ENCODE measurements at regions not wholly inside any gene's neighbourhood (a gene's known extent, or its start where the extent isn't known, plus 50 kb on each side); places are given as distances from the start of the nearest gene placed in this dataset.

DNA sequence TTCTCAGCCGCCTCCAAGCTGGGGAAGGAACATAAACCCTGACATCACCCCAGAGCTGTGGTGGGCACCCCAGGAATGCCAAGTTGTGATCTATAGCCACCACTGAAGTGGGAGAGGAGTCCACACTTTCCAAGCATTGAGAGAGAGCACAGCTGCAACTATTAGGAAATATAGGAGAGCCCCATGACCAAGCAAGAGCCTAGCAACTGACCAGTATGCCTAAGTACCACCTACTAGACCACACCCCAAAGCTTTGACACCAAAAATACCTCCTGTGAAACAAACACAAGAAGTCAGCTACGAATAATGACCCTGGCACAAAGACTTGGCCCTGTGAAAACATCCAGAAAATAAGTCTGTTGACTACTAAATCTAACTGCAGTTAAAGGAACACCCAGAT is 804.1 kb upstream of the IGFBP3 start:
- TF ChIP-seq, protein P1, sequence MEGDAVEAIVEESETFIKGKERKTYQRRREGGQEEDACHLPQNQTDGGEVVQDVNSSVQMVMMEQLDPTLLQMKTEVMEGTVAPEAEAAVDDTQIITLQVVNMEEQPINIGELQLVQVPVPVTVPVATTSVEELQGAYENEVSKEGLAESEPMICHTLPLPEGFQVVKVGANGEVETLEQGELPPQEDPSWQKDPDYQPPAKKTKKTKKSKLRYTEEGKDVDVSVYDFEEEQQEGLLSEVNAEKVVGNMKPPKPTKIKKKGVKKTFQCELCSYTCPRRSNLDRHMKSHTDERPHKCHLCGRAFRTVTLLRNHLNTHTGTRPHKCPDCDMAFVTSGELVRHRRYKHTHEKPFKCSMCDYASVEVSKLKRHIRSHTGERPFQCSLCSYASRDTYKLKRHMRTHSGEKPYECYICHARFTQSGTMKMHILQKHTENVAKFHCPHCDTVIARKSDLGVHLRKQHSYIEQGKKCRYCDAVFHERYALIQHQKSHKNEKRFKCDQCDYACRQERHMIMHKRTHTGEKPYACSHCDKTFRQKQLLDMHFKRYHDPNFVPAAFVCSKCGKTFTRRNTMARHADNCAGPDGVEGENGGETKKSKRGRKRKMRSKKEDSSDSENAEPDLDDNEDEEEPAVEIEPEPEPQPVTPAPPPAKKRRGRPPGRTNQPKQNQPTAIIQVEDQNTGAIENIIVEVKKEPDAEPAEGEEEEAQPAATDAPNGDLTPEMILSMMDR (IDR thresholded peaks at IDR 0.05), result no peak
- no peak for TF ChIP-seq POLR2A (IDR thresholded peaks at IDR 0.05)
